GM12878 (cell line): ENCODE measurements at regions not wholly inside any gene's neighbourhood (a gene's known extent, or its start where the extent isn't known, plus 50 kb on each side); places are given as distances from the start of the nearest gene placed in this dataset.

ENCODE experiments used
- ATAC-seq: fragments of 200-7000 bp; cut with Tn5 transposase; 3 replicates; pipeline ENCODE4 v1.9.1; 2020; ENCODE audit warnings: mild to moderate bottlenecking, moderate library complexity
- BruUV-seq: library from RNA; stranded (reverse); fragments of 400-500 nt; replicated peaks from 2 replicates; lab custom pipeline; 2021; lab: Mats Ljungman, UMichigan
- CTCF ChIA-PET: fragments of 300-600 bp; sonication (Branson Sonifier 250); formaldehyde crosslinking; extraction: SDS; loops from one replicate; lab custom pipeline; 2021; ENCODE audit warnings: inconsistent platforms; lab: Yijun Ruan, JAX
- POLR2A ChIA-PET: fragments of 350-600 bp; formaldehyde crosslinking; extraction: SDS; loops from one replicate; lab custom pipeline; 2021; ENCODE audit warnings: inconsistent platforms; lab: Charles Lee
- RAD21 ChIA-PET: fragments of 300-600 bp; sonication (Branson Sonifier 250); formaldehyde crosslinking; loops from one replicate; lab custom pipeline; 2023; ENCODE audit warnings: antibody characterized with exemption; ENCODE audit not compliant: unreplicated experiment; lab: Charles Lee
- SMC1A ChIA-PET: fragments of 300-600 bp; sonication (Branson Sonifier 250); formaldehyde crosslinking; loops from one replicate; lab custom pipeline; 2023; ENCODE audit not compliant: unreplicated experiment, uncharacterized antibody; lab: Charles Lee
- DNase-seq: peaks from one replicate; pipeline ENCODE4 v3.0.0-alpha.2; 2011; ENCODE audit warnings: low read depth, low spot score
- FAIRE-seq: peaks from 3 replicates; lab custom pipeline; 2011; peaks lifted over from hg19 to GRCh38; lab: Jason Lieb, UNC
- H2AFZ ChIP-seq: 2 replicates; pipeline ENCODE4 v1.6.0; 2011; ENCODE audit warnings: low read depth, low read length, control low read depth; ENCODE audit not compliant: control insufficient read depth
- H3K27ac ChIP-seq: 2 replicates; pipeline ENCODE4 v1.5.1; 2011; ENCODE audit warnings: control low read depth; ENCODE audit not compliant: control insufficient read depth, insufficient read depth
- H3K27me3 ChIP-seq, 2 experiments: replicated peaks in 1 of 2; 2 replicates each; pipeline versions ENCODE4 v1.6.0 to v1.6.1; 2011; ENCODE audit warnings: low read length in 1 of 2; ENCODE audit not compliant: control insufficient read depth in 2 of 2, insufficient read depth in 2 of 2
- H3K36me3 ChIP-seq, 2 experiments: 2 replicates each; pipeline ENCODE4 v1.5.1; 2011; ENCODE audit warnings: low read length in 1 of 2; ENCODE audit not compliant: control insufficient read depth in 2 of 2, insufficient read depth in 2 of 2
- H3K4me1 ChIP-seq: 2 replicates; pipeline ENCODE4 v1.6.1; 2011; ENCODE audit warnings: mild to moderate bottlenecking, low read length, moderate library complexity, mixed read lengths; ENCODE audit not compliant: control insufficient read depth, insufficient read depth
- H3K4me2 ChIP-seq: 2 replicates; pipeline ENCODE4 v1.6.0; 2011; ENCODE audit warnings: control low read depth; ENCODE audit not compliant: control insufficient read depth, insufficient read depth
- H3K4me3 ChIP-seq: fragments of 200-600 bp; sonication (generic); 2 replicates; pipeline ENCODE4 v1.5.1; 2016
- H3K79me2 ChIP-seq: 2 replicates; pipeline ENCODE4 v1.6.0; 2011; ENCODE audit warnings: low read length; ENCODE audit not compliant: control insufficient read depth, insufficient read depth
- H3K9ac ChIP-seq: 2 replicates; pipeline ENCODE4 v1.8.0; 2011; ENCODE audit warnings: low read length, control low read depth, mixed read lengths; ENCODE audit not compliant: control insufficient read depth, insufficient read depth
- H3K9me3 ChIP-seq: replicated peaks from 3 replicates; pipeline ENCODE4 v1.5.1; 2011; ENCODE audit warnings: mild to moderate bottlenecking, low read length; ENCODE audit not compliant: control insufficient read depth, insufficient read depth
- H4K20me1 ChIP-seq: 2 replicates; pipeline ENCODE4 v1.6.0; 2011; ENCODE audit not compliant: control insufficient read depth, insufficient read depth
- CHD4 ChIP-seq: fragments of 200-600 bp; sonication (generic); IDR thresholded peaks from 2 replicates; pipeline ENCODE4 v1.6.1; 2016; ENCODE audit warnings: mild to moderate bottlenecking
- EED ChIP-seq: sonication (generic); IDR thresholded peaks from 2 replicates; pipeline ENCODE4 v1.6.1; 2016; ENCODE audit warnings: antibody characterized with exemption, low read depth
- ESRRA ChIP-seq: IDR thresholded peaks from 2 replicates; pipeline ENCODE4 v1.6.1; 2012; ENCODE audit warnings: mild to moderate bottlenecking, low read length, improper control_type of control experiment
- JUNB ChIP-seq: IDR thresholded peaks from 2 replicates; pipeline ENCODE4 v1.6.1; 2016; ENCODE audit warnings: antibody characterized with exemption, mild to moderate bottlenecking
- LARP7 ChIP-seq: fragments of 450-650 bp; IDR thresholded peaks from 2 replicates; pipeline ENCODE4 v1.6.1; 2017; ENCODE audit warnings: mild to moderate bottlenecking
- NFYB ChIP-seq: IDR thresholded peaks from 2 replicates; pipeline ENCODE4 v1.6.1; 2011; ENCODE audit warnings: low read depth, mild to moderate bottlenecking, low read length, improper control_type of control experiment, moderate library complexity; ENCODE audit not compliant: insufficient read depth
- NR2C1 ChIP-seq: fragments of 450-650 bp; IDR thresholded peaks from 2 replicates; pipeline ENCODE4 v1.6.1; 2017; ENCODE audit warnings: antibody characterized with exemption, mild to moderate bottlenecking, moderate library complexity
- POLR2AphosphoS2 ChIP-seq: IDR thresholded peaks from 2 replicates; pipeline ENCODE4 v1.6.1; 2011; ENCODE audit warnings: low read depth, mild to moderate bottlenecking, low read length, improper control_type of control experiment, moderate library complexity
- RAD21 ChIP-seq: IDR thresholded peaks from 2 replicates; pipeline ENCODE4 v1.6.1; 2011; ENCODE audit warnings: mild to moderate bottlenecking, low read depth, low read length, moderate library complexity; ENCODE audit not compliant: insufficient read depth
- RFX5 ChIP-seq: IDR thresholded peaks from 2 replicates; pipeline ENCODE4 v1.6.1; 2011; ENCODE audit warnings: low read depth, low read length, improper control_type of control experiment
- SIX5 ChIP-seq: IDR thresholded peaks from 2 replicates; pipeline ENCODE4 v1.6.1; 2011; ENCODE audit warnings: mild to moderate bottlenecking, low read depth, low read length, moderate library complexity; ENCODE audit not compliant: severe bottlenecking
- SMARCA5 ChIP-seq: fragments of 450-650 bp; IDR thresholded peaks from 2 replicates; pipeline ENCODE4 v1.6.1; 2017; ENCODE audit warnings: mild to moderate bottlenecking
- SMC3 ChIP-seq: IDR thresholded peaks from 2 replicates; pipeline ENCODE4 v1.6.1; 2011; ENCODE audit warnings: low read length, improper control_type of control experiment, borderline replicate concordance
- SP1 ChIP-seq: IDR thresholded peaks from one replicate; pipeline ENCODE4 v1.6.1; 2011; ENCODE audit warnings: low read depth, low read length
- STAT3 ChIP-seq: IDR thresholded peaks from 2 replicates; pipeline ENCODE4 v1.6.1; 2011; ENCODE audit warnings: low read depth, low read length, improper control_type of control experiment
- ZNF24 ChIP-seq: fragments of 450-650 bp; IDR thresholded peaks from 2 replicates; pipeline ENCODE4 v1.6.1; 2017; ENCODE audit warnings: antibody characterized with exemption, mild to moderate bottlenecking
- WGBS: methylation state at CpG from one replicate; pipeline ENCODE4 v1.1.6; 2016; ENCODE audit warnings: low lambda C conversion rate; ENCODE audit not compliant: insufficient replicate concordance, insufficient coverage; ENCODE audit errors: missing lambda C conversion rate; 5-methylcytosine and 5-hydroxymethylcytosine counted together
- in situ Hi-C: fragments of 300-500 bp; cut with MboI; formaldehyde crosslinking; loops from 9 replicates; pipeline ENCODE4 v1.14.3; 2018; ENCODE audit warnings: mixed read lengths
- intact Hi-C: fragments of 100-400 bp; cut with micrococcal nuclease; formaldehyde crosslinking; loops from one replicate; pipeline ENCODE4 v1.14.2; 2022; ENCODE audit not compliant: unreplicated experiment
- TF ChIP-seq, protein P1 (sequence below): fragments of 450-650 bp; IDR thresholded peaks from 2 replicates; pipeline ENCODE4 v1.6.1; 2017; ENCODE audit warnings: borderline replicate concordance
- TF ChIP-seq, protein P2 (sequence below): fragments of 450-650 bp; IDR thresholded peaks from 2 replicates; pipeline ENCODE4 v1.6.1; 2016; ENCODE audit warnings: mild to moderate bottlenecking
- TF ChIP-seq, protein P3 (sequence below): IDR thresholded peaks from 2 replicates; pipeline ENCODE4 v1.6.1; 2012; ENCODE audit warnings: low read depth, low read length, improper control_type of control experiment

DNA sequence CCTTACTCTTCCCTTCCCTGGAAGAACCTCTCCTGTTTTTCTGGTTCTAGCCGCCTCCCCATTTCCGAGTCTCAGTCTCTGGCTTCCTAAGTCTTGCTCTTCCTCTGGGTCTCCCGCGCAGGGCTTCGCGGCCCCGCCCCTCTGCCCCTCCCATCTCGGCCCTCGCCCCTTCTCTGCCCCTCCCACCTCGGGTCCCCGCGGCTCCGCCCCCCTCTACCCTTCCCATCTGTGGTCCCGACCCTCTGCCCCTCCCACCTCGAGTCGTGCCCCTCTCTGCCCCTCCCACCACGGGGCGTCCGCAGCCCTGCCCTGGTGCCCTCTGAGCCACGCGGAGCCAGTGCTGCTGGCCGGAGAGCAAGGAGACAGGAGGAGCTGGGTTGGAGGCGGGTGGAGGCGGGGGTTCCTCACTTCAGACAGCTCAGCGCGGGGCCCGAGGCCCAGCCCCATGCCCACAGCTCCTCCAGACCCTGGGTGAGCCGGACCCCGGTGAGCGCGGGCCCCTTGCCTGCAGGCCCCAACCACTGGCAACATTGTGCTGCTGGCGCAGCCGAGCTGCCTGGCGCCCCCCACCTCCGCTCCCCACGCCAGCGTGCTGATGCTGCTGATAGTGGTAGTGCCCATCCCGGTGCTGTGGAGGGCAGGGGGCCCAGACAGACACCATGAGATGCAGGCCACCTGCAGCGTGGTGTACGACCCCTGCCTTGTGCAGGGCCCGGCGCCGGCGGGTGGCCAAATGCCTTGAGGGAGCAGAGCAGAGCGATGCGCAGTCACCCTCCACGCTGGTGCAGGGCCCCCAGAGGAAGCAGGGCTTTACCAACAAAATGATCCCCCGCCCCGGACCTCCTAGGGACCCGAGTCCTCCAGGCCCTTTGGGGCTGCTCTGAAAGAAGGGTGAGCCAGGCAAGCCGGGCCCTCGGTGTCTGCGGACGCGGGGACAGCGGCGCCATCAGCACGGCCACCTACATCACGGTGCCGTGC, 2115.3 kb downstream of the TP53TG3F start:
- TF ChIP-seq CHD4: no peak
- TF ChIP-seq SP1: no peak
- no peak for TF ChIP-seq NFYB
- TF ChIP-seq LARP7: no peak
- no peak for TF ChIP-seq POLR2AphosphoS2
- TF ChIP-seq ESRRA: no peak
- no peak for TF ChIP-seq SMC3
- TF ChIP-seq STAT3: no peak
- TF ChIP-seq SMARCA5: no peak
- TF ChIP-seq, protein P1, sequence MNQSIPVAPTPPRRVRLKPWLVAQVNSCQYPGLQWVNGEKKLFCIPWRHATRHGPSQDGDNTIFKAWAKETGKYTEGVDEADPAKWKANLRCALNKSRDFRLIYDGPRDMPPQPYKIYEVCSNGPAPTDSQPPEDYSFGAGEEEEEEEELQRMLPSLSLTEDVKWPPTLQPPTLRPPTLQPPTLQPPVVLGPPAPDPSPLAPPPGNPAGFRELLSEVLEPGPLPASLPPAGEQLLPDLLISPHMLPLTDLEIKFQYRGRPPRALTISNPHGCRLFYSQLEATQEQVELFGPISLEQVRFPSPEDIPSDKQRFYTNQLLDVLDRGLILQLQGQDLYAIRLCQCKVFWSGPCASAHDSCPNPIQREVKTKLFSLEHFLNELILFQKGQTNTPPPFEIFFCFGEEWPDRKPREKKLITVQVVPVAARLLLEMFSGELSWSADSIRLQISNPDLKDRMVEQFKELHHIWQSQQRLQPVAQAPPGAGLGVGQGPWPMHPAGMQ: no peak
- no peak for TF ChIP-seq JUNB
- TF ChIP-seq, protein P2, sequence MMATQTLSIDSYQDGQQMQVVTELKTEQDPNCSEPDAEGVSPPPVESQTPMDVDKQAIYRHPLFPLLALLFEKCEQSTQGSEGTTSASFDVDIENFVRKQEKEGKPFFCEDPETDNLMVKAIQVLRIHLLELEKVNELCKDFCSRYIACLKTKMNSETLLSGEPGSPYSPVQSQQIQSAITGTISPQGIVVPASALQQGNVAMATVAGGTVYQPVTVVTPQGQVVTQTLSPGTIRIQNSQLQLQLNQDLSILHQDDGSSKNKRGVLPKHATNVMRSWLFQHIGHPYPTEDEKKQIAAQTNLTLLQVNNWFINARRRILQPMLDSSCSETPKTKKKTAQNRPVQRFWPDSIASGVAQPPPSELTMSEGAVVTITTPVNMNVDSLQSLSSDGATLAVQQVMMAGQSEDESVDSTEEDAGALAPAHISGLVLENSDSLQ: no peak
- TF ChIP-seq EED: no peak
- no peak for TF ChIP-seq RFX5
- no peak for TF ChIP-seq RAD21
- no peak for TF ChIP-seq NR2C1
- TF ChIP-seq, protein P3, sequence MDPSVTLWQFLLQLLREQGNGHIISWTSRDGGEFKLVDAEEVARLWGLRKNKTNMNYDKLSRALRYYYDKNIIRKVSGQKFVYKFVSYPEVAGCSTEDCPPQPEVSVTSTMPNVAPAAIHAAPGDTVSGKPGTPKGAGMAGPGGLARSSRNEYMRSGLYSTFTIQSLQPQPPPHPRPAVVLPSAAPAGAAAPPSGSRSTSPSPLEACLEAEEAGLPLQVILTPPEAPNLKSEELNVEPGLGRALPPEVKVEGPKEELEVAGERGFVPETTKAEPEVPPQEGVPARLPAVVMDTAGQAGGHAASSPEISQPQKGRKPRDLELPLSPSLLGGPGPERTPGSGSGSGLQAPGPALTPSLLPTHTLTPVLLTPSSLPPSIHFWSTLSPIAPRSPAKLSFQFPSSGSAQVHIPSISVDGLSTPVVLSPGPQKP: no peak
- TF ChIP-seq SIX5: no peak
- TF ChIP-seq ZNF24: no peak
- intact Hi-C loops: no loop called here
- H3K4me1 ChIP-seq: no peaks in the 10 kb centered on the region
- no peak overlapping the region for H2AFZ ChIP-seq
- no peak for DNase-seq
- no peak overlapping the region for H3K9ac ChIP-seq
- H4K20me1 ChIP-seq: no peaks in the 10 kb centered on the region
- no peaks in the 10 kb centered on the region; the same call in 1 of the 3 replicates for H3K9me3 ChIP-seq
- RAD21 ChIA-PET: no interaction called here
- CTCF ChIA-PET: no interaction called here
- no peak overlapping the region for H3K4me3 ChIP-seq
- H3K4me2 ChIP-seq: no peak overlapping the region
- H3K27me3 ChIP-seq: no peaks in the 10 kb centered on the region
- WGBS: 68% methylated on average over 42 of the region's 60 CpGs
- ATAC-seq: no peak
- no peaks in the 10 kb centered on the region for H3K79me2 ChIP-seq
- FAIRE-seq: no peak
- no TSS peak for BruUV-seq
- SMC1A ChIA-PET: no interaction called here
- no peaks in the 10 kb centered on the region for H3K36me3 ChIP-seq
- in situ Hi-C loops: loop anchor here (25.0 kb wide), 7 partner anchors 87 to 563 kb away; no protein-coding TSS in a partner anchor
- H3K27ac ChIP-seq: no peak overlapping the region
- POLR2A ChIA-PET: no interaction called here
